ENCODE measurements at regions not wholly inside any gene's neighbourhood (a gene's known extent, or its start where the extent isn't known, plus 50 kb on each side); places are given as distances from the start of the nearest gene placed in this dataset.
"Not testable (repeated sequence)": the region's sequence is repeated elsewhere in the genome, so short reads cannot be mapped to it uniquely, and the experiment has no call there.

GRCh38 chr6:141183368-141183767 lies 949.4 kb upstream of the GJE1 start:
- H3K79me2 ChIP-seq (replicated peaks; ENCODE audit: insufficient read depth, low read length): no peaks in the 10 kb centered on the region
- H3K36me3 ChIP-seq (ENCODE audit: insufficient read depth, low read length): no peaks in the 10 kb centered on the region
- TF ChIP-seq, protein P1, sequence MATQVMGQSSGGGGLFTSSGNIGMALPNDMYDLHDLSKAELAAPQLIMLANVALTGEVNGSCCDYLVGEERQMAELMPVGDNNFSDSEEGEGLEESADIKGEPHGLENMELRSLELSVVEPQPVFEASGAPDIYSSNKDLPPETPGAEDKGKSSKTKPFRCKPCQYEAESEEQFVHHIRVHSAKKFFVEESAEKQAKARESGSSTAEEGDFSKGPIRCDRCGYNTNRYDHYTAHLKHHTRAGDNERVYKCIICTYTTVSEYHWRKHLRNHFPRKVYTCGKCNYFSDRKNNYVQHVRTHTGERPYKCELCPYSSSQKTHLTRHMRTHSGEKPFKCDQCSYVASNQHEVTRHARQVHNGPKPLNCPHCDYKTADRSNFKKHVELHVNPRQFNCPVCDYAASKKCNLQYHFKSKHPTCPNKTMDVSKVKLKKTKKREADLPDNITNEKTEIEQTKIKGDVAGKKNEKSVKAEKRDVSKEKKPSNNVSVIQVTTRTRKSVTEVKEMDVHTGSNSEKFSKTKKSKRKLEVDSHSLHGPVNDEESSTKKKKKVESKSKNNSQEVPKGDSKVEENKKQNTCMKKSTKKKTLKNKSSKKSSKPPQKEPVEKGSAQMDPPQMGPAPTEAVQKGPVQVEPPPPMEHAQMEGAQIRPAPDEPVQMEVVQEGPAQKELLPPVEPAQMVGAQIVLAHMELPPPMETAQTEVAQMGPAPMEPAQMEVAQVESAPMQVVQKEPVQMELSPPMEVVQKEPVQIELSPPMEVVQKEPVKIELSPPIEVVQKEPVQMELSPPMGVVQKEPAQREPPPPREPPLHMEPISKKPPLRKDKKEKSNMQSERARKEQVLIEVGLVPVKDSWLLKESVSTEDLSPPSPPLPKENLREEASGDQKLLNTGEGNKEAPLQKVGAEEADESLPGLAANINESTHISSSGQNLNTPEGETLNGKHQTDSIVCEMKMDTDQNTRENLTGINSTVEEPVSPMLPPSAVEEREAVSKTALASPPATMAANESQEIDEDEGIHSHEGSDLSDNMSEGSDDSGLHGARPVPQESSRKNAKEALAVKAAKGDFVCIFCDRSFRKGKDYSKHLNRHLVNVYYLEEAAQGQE (IDR thresholded peaks at IDR 0.05; ENCODE audit: borderline replicate concordance): no peak
- TF ChIP-seq, protein P2, sequence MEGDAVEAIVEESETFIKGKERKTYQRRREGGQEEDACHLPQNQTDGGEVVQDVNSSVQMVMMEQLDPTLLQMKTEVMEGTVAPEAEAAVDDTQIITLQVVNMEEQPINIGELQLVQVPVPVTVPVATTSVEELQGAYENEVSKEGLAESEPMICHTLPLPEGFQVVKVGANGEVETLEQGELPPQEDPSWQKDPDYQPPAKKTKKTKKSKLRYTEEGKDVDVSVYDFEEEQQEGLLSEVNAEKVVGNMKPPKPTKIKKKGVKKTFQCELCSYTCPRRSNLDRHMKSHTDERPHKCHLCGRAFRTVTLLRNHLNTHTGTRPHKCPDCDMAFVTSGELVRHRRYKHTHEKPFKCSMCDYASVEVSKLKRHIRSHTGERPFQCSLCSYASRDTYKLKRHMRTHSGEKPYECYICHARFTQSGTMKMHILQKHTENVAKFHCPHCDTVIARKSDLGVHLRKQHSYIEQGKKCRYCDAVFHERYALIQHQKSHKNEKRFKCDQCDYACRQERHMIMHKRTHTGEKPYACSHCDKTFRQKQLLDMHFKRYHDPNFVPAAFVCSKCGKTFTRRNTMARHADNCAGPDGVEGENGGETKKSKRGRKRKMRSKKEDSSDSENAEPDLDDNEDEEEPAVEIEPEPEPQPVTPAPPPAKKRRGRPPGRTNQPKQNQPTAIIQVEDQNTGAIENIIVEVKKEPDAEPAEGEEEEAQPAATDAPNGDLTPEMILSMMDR (IDR thresholded peaks at IDR 0.05; ENCODE audit: poor library complexity, severe bottlenecking): no peak
- TF ChIP-seq MXI1 (conservative IDR thresholded peaks at IDR 0.05; ENCODE audit: poor library complexity, severe bottlenecking): no peak
- no peak for TF ChIP-seq RAD21 (conservative IDR thresholded peaks at IDR 0.05)
- TF ChIP-seq SMC3 (conservative IDR thresholded peaks at IDR 0.05; ENCODE audit: poor library complexity): no peak
- TF ChIP-seq TAF1 (IDR thresholded peaks at IDR 0.05; ENCODE audit: low read depth): no peak
- no peak for TF ChIP-seq POLR2AphosphoS5 (IDR thresholded peaks at IDR 0.05)
- H3K9me2 ChIP-seq (ENCODE audit: insufficient read depth, low read length): no peaks in the 10 kb centered on the region
- H3K9me3 ChIP-seq (ENCODE audit: low read length): peaks cover 2% of the 10 kb centered on the region
- no peak overlapping the region for H3K4me3 ChIP-seq (ENCODE audit: low read length)
- H3K27ac ChIP-seq (ENCODE audit: low read length): no peak overlapping the region
- H3K4me2 ChIP-seq (ENCODE audit: low read length): no peak overlapping the region
- no peak overlapping the region for H3K9ac ChIP-seq (ENCODE audit: low read length)
- H4K20me1 ChIP-seq (ENCODE audit: insufficient read depth): no peaks in the 10 kb centered on the region
- H3K27me3 ChIP-seq (ENCODE audit: insufficient read depth, low read depth, low read length): no peaks in the 10 kb centered on the region
- H3F3A ChIP-seq (ENCODE audit: insufficient read depth, low read length, poor library complexity, severe bottlenecking): no peaks in the 10 kb centered on the region
- no peak overlapping the region for H2AFZ ChIP-seq (ENCODE audit: low read depth, low read length)

DNA sequence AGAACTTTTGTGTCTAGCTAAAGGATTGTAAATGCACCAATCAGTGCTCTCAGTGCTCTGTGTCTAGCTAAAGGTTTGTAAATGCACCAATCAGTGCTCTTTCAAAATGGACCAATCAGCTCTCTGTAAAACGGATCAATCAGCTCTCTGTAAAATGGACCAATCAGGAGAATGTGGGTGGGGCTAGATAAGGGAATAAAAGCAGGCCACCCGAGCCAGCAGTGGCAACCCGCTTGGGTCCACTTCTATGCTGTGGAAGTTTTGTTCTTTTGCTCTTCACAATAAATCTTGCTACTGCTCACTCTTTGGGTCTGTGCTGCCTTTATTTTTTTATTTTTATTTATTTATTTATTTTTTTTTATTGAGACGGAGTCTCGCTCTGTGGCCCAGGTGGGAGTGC lies 957.3 kb upstream of the GJE1 start:
- not testable (repeated sequence) for H3K27ac ChIP-seq (ENCODE audit: low read length); H3K9ac ChIP-seq (ENCODE audit: low read length); H3K4me2 ChIP-seq (ENCODE audit: low read length); H3K27me3 ChIP-seq (ENCODE audit: insufficient read depth, low read depth, low read length); H3F3A ChIP-seq (ENCODE audit: insufficient read depth, low read length, poor library complexity, severe bottlenecking); H3K36me3 ChIP-seq (ENCODE audit: insufficient read depth, low read length); H3K79me2 ChIP-seq (replicated peaks; ENCODE audit: insufficient read depth, low read length); H2AFZ ChIP-seq (ENCODE audit: low read depth, low read length); H3K9me2 ChIP-seq (ENCODE audit: insufficient read depth, low read length); H3K9me3 ChIP-seq (ENCODE audit: low read length); H3K4me3 ChIP-seq (ENCODE audit: low read length); H4K20me1 ChIP-seq (ENCODE audit: insufficient read depth)

GRCh38 chr6:141174932-141175331 lies 957.8 kb upstream of the GJE1 start:
- no peaks in the 10 kb centered on the region for H3F3A ChIP-seq (ENCODE audit: insufficient read depth, low read length, poor library complexity, severe bottlenecking)

More at GRCh38 chr6:141174932-141175331, 957.8 kb upstream of the GJE1 start:
- no peaks in the 10 kb centered on the region for H3K36me3 ChIP-seq (ENCODE audit: insufficient read depth, low read length)
- H3K9me3 ChIP-seq (ENCODE audit: low read length): no peaks in the 10 kb centered on the region
- no peak overlapping the region for H3K4me3 ChIP-seq (ENCODE audit: low read length)
- H2AFZ ChIP-seq (ENCODE audit: low read depth, low read length): no peak overlapping the region
- no peaks in the 10 kb centered on the region for H3K27me3 ChIP-seq (ENCODE audit: insufficient read depth, low read depth, low read length)
- no peaks in the 10 kb centered on the region for H4K20me1 ChIP-seq (ENCODE audit: insufficient read depth)
- H3K27ac ChIP-seq (ENCODE audit: low read length): no peak overlapping the region
- no peaks in the 10 kb centered on the region for H3K79me2 ChIP-seq (replicated peaks; ENCODE audit: insufficient read depth, low read length)
- H3K9ac ChIP-seq (ENCODE audit: low read length): no peak overlapping the region
- no peak overlapping the region for H3K4me2 ChIP-seq (ENCODE audit: low read length)
- TF ChIP-seq POLR2AphosphoS5 (IDR thresholded peaks at IDR 0.05): no peak
- no peaks in the 10 kb centered on the region for H3K9me2 ChIP-seq (ENCODE audit: insufficient read depth, low read length)

All from neural cell (in vitro differentiated cells).